KMS-11 (cell line): ENCODE measurements at regions not wholly inside any gene's neighbourhood (a gene's known extent, or its start where the extent isn't known, plus 50 kb on each side); places are given as distances from the start of the nearest gene placed in this dataset.
"Not testable (repeated sequence)": the region's sequence is repeated elsewhere in the genome, so short reads cannot be mapped to it uniquely, and the experiment has no call there.

Experiments
- H2AFZ ChIP-seq: fragments of 200-600 bp; sonication (generic); 2 replicates; pipeline ENCODE4 v1.6.1; 2016; ENCODE audit warnings: antibody characterized with exemption, mixed run types, low read depth
- H3K27ac ChIP-seq: fragments of 200-600 bp; sonication (generic); 2 replicates; pipeline ENCODE4 v1.6.1; 2016; ENCODE audit warnings: mild to moderate bottlenecking, mixed run types
- H3K27me3 ChIP-seq: fragments of 200-600 bp; sonication (generic); 2 replicates; pipeline ENCODE4 v1.6.1; 2017; ENCODE audit warnings: mild to moderate bottlenecking, low read depth, mixed run types, moderate library complexity; ENCODE audit not compliant: insufficient read depth
- H3K36me3 ChIP-seq: fragments of 200-600 bp; sonication (generic); 2 replicates; pipeline ENCODE4 v1.6.1; 2017; ENCODE audit warnings: mild to moderate bottlenecking, mixed run types; ENCODE audit not compliant: insufficient read depth
- H3K4me1 ChIP-seq: fragments of 200-600 bp; sonication (generic); 2 replicates; pipeline ENCODE4 v1.6.1; 2016; ENCODE audit warnings: mild to moderate bottlenecking, low read depth, mixed run types; ENCODE audit not compliant: poor library complexity, severe bottlenecking
- H3K4me2 ChIP-seq: fragments of 200-600 bp; sonication (generic); 2 replicates; pipeline ENCODE4 v1.7.0; 2016; ENCODE audit warnings: mild to moderate bottlenecking, mixed run types
- H3K4me3 ChIP-seq: fragments of 200-600 bp; sonication (generic); IDR thresholded peaks from 2 replicates; pipeline ENCODE4 v1.6.1; 2017; ENCODE audit warnings: low read depth, low read length, mixed read lengths; ENCODE audit not compliant: insufficient read depth
- H3K79me2 ChIP-seq: fragments of 200-600 bp; sonication (generic); 2 replicates; pipeline ENCODE4 v1.6.1; 2016; ENCODE audit warnings: low read depth, mixed run types; ENCODE audit not compliant: insufficient read depth
- H3K9ac ChIP-seq: fragments of 200-600 bp; sonication (generic); 2 replicates; pipeline ENCODE4 v1.6.1; 2016; ENCODE audit warnings: mild to moderate bottlenecking, mixed run types
- H4K20me1 ChIP-seq: fragments of 200-600 bp; sonication (generic); 2 replicates; pipeline ENCODE4 v1.6.1; 2016; ENCODE audit warnings: mild to moderate bottlenecking, mixed run types; ENCODE audit not compliant: insufficient read depth
- TF ChIP-seq, protein P1 (sequence below): fragments of 200-600 bp; sonication (generic); conservative IDR thresholded peaks from 2 replicates; pipeline ENCODE4 v1.6.1; 2017; ENCODE audit warnings: low read depth, mild to moderate bottlenecking, antibody characterized with exemption, low read length, moderate library complexity, mixed read lengths

DNA sequence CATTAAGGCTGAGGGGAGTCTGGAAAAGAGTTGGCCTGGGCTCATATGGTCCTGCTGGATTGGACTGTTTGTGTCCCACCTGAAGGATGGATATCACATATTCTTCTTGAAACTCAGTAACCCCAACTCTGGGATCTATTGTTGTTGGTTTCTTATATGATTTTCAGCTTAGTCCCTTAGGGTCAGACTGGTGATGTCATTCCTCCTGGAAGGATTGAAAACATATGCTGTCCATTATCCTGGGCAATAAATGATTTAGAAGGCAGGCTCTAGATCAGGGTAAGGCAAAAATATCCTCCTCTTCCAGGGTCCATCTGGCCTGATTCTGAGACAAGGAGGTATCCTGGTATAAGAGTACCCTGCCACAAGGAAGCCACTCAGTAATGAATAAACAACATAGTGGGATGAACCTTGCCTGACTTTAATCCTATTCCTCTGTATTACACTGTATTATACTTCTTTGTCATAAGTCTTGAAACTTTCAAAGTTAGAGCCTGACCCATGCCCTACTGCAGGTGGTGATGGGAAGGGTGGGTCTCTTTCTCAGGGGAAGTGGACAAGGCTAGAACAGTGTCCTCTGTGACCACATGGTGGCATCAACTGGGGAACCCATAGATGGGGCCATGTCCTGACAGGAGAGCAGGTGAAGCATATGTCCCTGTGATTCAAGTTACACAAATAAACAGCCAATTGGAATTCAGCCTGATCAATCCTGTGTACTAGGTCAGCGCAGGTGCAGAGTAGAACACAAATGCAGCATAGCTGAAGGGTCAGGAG lies 454.4 kb upstream of the TRPC7 start:
- no peak overlapping the region for H3K4me2 ChIP-seq
- no peaks in the 10 kb centered on the region for H3K4me1 ChIP-seq
- H3K27ac ChIP-seq, result no peak overlapping the region

DNA sequence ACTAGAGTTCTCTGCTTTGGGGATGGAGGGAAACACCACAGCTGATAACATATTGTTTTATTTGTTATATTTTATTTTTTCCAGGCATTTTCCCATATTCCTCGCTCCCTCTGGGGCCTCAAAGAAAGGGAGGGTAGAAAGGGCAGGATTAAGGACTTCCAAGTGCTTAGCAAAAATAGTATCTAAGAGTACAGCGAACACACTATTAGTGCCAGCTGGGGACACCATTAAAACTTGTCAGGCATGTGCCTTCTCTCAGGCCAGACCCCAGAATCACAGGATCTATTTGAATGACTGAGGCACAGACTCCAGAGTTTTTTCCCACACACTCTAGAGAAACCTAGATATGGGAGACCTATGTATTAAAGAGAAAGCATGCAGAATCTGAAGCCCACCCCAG lies 451.0 kb upstream of the TRPC7 start:
- TF ChIP-seq, protein P1, sequence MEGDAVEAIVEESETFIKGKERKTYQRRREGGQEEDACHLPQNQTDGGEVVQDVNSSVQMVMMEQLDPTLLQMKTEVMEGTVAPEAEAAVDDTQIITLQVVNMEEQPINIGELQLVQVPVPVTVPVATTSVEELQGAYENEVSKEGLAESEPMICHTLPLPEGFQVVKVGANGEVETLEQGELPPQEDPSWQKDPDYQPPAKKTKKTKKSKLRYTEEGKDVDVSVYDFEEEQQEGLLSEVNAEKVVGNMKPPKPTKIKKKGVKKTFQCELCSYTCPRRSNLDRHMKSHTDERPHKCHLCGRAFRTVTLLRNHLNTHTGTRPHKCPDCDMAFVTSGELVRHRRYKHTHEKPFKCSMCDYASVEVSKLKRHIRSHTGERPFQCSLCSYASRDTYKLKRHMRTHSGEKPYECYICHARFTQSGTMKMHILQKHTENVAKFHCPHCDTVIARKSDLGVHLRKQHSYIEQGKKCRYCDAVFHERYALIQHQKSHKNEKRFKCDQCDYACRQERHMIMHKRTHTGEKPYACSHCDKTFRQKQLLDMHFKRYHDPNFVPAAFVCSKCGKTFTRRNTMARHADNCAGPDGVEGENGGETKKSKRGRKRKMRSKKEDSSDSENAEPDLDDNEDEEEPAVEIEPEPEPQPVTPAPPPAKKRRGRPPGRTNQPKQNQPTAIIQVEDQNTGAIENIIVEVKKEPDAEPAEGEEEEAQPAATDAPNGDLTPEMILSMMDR, result no peak
- Histone ChIP-seq H3K9ac (no peak overlapping the region), H3K4me1 (no peaks in the 10 kb centered on the region), H3K4me2 (no peak overlapping the region), H3K4me3 (no peak overlapping the region), H3K27me3 (no peaks in the 10 kb centered on the region), H2AFZ (no peak overlapping the region), H4K20me1 (no peaks in the 10 kb centered on the region), H3K36me3 (no peaks in the 10 kb centered on the region), H3K27ac (no peak overlapping the region), H3K79me2 (no peaks in the 10 kb centered on the region)

More for the DNA sequence above, 454.4 kb upstream of the TRPC7 start:
- Histone ChIP-seq H4K20me1 (no peaks in the 10 kb centered on the region), H3K4me3 (no peak overlapping the region), H3K9ac (no peak overlapping the region), H2AFZ (no peak overlapping the region), H3K79me2 (no peaks in the 10 kb centered on the region), H3K27me3 (no peaks in the 10 kb centered on the region), H3K36me3 (no peaks in the 10 kb centered on the region)
- TF ChIP-seq, protein P1, result no peak

DNA sequence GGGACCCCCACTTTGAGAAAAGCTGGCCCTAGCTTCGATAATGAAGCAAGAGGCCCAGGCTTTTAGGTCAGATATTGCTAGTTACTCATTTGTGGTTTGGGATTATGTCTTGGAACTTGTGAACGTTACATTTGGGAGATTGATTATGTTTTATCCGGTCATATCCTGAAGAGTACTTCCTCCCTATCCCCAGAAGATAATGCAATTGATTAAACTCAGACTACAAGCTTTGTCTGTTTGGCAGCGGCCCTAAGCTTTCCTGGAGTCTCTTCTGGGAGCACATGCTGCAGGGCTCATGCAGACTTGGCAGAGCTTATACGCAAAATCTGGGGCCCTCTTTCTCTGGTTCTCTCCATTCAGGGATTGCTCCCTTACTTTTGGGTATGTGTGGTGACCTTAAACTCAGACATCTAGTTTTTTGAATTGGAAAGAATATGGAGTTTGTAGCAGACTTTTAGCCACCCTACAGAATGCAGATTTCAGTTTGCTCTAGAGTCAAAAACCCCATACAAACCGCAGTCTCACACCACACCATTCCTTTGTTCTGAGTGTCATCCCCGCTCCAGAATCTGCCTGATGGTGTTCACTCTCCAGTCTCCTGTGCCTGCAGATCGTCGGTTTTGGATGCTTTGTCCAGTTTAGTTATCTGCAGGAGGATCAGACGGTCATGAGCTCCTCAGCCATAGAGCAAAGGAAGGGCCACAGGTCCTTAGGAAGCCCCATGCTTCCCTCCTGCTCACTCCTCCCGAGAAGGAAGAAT lies 449.5 kb upstream of the TRPC7 start:
- TF ChIP-seq, protein P1, result no peak
- H3K4me3 ChIP-seq, result no peak overlapping the region
- no peak overlapping the region for H3K9ac ChIP-seq
- H3K4me2 ChIP-seq, result no peak overlapping the region
- H3K27ac ChIP-seq, result no peak overlapping the region
- H3K36me3 ChIP-seq, result no peaks in the 10 kb centered on the region
- H3K79me2 ChIP-seq, result no peaks in the 10 kb centered on the region
- H3K27me3 ChIP-seq, result no peaks in the 10 kb centered on the region
- H2AFZ ChIP-seq, result no peak overlapping the region
- no peaks in the 10 kb centered on the region for H3K4me1 ChIP-seq
- no peaks in the 10 kb centered on the region for H4K20me1 ChIP-seq

DNA sequence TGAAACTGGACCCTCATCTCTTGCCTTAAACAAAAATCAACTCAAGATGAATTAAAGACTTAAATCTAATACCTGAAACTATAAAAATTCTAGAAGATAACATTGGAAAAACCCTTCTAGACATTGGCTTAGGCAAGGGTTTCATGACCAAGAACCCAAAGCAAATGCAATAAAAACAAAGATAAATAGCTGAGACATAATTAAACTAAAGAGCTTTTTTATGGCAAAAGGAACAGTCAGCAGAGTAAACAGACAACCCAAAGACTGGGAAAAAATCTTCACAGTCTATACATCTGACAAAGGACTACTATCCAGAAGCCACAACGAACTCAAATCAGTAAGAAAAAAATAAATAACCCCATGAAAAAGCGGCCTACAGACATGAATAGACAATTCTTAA lies 446.9 kb upstream of the TRPC7 start:
- H3K4me1 ChIP-seq, H3K27ac ChIP-seq, H3K4me3 ChIP-seq, H2AFZ ChIP-seq, H3K27me3 ChIP-seq, H3K79me2 ChIP-seq, H4K20me1 ChIP-seq, H3K4me2 ChIP-seq, H3K36me3 ChIP-seq, H3K9ac ChIP-seq: not testable (repeated sequence)

DNA sequence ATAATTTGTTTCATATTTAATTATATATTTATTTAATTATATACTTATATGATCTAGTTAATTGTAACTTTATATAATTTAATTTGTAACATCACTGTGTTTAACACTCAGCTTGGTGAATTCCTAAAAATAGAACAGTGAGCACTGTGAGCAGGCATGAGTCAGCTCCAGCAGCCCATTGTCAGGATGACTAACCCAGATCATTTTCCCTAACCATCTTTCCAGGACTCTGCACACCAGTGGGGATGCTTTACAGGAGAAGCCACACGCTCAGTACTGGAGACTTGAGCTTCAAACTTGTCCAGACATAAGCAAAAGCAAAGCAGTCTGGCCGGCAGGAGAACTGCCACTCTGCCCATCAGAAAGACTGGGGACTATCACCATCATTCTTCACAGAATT lies 446.2 kb upstream of the TRPC7 start:
- Histone ChIP-seq H3K36me3 (no peaks in the 10 kb centered on the region), H4K20me1 (no peaks in the 10 kb centered on the region), H3K79me2 (no peaks in the 10 kb centered on the region), H3K27ac (no peak overlapping the region), H3K27me3 (no peaks in the 10 kb centered on the region), H3K4me3 (no peak overlapping the region), H3K4me2 (no peak overlapping the region), H2AFZ (no peak overlapping the region), H3K4me1 (no peaks in the 10 kb centered on the region), H3K9ac (no peak overlapping the region)
- TF ChIP-seq, protein P1, result no peak
